HG03521 (cell line): ENCODE measurements at regions not wholly inside any gene's neighbourhood (a gene's known extent, or its start where the extent isn't known, plus 50 kb on each side); places are given as distances from the start of the nearest gene placed in this dataset.

Source experiments
- ATAC-seq: cut with Tn5 transposase; IDR thresholded peaks from one replicate; pipeline ENCODE4 v1.9.1; 2021; ENCODE audit warnings: mild to moderate bottlenecking, moderate library complexity; ENCODE audit not compliant: unreplicated experiment

DNA sequence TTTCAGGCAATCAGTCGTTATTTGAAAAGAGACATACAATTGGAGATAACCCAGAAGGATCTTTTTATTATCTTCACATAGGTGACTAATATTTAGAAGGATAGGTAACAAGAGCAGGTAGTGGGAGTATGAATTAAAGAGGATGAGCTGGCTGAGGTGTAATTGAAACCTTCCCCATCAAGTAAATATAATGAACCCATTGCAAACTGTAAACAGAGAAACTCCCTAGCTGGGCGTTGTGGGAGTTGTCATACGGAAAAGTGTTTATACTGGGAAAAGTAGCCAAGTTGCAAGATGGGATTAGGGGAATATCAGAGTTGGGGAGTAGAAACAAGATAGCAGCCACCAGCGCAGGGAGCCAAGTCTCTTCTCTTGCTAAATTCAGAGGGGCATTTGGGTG, 448.4 kb downstream of the COG6 start:
- no peak for ATAC-seq

DNA sequence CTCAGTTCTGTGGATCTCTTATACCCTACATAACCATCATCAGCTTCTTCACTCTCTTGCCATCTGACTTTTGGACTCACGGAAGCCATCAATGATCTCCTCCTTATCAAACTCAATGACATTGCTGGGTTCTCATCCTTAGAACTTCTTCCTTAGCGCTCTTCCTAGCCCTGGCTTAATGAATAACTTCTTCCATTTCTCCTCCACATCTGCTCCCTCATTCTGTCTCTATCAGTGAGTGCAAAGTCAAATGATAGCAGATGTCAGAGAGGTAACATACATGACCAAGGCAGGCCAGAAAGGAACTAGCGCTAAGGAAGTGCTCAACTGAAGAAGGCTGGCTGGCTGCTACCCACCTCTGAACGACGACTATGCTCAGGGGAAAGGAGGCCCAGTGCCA, 449.8 kb downstream of the COG6 start:
- ATAC-seq = no peak

DNA sequence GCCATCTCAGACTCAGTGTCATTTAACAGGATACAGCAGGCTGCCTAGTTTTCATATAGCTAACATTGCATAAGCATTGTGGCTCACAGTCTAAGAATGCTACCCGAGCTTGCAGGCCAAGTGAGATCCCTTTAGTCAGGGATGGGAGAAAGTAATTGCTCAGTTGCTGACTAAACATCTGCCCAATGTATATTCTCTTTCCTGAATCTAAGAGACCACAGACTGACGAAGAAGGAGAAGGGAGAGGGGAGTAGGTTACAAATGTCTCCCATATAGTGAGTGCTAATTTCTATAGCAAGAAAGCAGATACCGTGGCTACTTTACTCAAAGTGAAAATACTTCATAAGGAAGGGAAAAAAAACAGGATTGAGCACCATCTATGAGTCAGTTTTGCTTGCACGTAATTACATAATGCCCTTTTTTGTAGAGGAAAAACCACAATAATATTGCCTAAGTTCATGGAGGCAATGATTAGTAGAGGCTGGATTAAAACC, 453.9 kb downstream of the COG6 start:
- ATAC-seq = no peak

DNA sequence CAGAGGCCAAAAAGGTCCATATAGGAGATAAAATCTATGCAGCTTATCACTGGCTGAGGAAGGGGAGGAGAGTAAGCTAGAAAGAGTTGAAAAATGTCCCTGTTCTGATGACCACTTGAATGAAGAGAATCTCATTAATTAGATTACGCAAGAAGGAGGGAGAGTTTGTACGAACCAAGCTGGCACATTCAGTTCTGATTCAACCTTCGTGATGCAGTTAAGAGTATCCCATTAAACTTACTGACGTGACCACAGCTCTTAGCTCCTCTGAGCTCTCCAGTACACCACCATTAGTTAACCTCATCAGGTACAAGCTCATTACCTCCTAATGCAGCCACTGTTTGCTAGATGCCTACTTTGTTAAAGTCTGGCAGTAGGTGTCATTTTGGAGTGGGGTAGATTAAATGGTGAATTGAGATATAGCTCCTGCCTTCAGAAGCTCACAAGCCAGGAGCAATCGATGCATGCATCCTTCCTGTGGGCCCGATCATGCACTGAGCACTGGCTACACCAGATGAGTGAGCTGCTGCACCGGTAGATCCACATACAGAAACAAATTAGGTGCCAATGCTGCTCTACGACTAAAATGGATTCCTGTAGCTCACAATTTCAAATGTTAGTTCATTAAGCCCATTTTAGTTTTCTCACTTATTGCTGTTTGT, 458.3 kb downstream of the COG6 start:
- ATAC-seq = no peak

DNA sequence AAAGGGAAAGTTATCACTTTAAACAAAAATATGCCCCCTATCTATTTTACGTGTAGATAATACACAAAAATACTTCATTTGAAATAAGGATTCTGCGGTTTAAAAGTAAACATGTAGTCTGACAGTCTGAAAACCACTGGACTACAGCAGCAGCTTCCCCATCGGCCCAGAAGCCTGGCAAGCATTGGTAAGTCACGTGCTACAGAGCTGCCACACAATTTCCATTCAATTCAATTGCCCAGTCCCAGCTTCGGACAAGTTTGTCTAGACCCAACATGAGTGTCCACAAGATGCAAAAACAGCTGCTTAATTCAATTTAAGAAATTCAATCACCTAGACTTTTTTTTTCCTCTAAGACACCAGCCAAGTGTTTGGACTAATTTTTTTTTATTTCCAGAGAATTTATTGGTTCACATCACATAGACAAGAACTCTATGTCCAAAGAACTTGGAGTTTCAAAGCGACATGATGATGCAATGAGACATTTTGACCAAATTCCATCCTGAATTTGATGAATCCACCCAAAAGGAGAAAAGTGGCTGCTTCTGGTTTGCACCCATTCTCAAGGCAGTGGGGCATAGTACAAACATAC, 458.9 kb downstream of the COG6 start:
- ATAC-seq = no peak

DNA sequence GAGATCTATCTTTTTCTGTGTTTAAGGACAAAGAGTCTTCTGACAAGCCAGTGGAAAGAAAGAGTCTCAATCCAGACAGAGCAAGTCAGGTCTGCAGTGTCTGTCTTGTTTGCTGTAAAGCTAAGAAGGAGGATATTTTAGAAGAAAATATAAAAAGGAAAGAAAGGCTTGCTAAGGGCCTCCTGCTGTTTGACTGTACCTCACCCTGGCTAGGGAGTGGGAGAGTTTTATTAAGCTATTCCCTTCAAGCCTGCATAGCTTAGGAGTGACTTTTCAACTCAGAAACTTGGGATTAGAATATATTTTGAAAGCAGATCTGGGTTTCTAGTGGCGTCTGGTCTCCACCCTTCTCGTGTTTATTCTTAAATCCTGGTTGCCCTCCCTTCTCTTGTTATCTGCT, 460.0 kb downstream of the COG6 start:
- no peak for ATAC-seq

DNA sequence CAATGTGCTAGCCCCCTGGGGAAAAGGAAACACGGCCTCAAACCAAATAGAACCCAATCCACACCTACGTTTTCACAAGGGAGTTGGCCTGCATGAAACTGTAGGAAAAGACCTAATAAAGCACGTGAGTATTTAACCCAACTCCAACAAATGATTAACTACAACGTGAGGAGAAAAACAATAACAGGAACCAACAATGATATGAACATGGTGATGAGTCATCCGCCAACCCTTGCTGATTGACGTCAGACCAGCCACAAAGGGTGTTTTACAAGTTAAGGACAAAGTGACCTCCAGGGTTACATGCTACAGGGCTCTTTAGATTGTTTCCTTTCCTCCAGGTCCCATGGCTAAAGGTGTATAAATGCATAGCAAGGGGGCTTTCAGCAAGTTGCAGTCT, 460.5 kb downstream of the COG6 start:
- ATAC-seq = peak; percentile 85

DNA sequence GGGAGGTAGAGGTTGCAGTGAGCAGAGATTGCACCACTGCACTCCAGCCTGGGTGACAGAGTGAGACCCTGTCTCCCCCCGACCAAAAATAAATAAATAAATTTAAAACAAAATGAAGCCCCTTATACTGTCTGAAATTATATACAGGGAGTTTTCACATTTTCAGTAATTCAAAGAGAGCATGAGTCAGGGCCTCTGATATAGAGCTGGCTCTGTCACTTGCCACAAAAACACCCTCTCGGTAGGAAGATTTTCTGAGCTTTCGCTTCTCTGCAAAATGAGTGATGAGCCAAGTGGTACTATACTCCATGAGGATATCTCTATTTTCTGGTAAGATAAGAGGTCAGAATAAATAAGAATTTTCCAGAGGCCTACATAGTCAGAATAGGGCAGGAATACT, 462.9 kb downstream of the COG6 start:
- ATAC-seq = no peak

DNA sequence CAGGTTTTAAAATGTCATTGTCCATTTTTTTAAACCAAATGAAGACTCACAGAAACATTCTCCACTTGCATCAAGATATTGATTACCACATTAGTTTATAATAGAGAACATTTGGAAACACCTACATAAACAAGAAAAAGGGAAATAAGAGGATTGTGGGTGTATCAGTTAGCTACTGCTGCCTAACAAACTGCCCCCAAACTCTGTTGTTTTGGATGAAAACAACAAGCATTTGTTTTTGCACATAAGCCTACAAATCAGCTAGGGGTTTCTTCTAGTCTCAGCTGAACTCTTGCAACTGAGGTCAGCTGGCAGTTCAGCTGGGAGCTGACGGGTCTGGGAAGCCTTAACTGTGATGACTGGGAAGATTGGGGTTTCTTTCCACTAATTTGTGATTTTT, 464.4 kb downstream of the COG6 start:
- ATAC-seq = no peak

DNA sequence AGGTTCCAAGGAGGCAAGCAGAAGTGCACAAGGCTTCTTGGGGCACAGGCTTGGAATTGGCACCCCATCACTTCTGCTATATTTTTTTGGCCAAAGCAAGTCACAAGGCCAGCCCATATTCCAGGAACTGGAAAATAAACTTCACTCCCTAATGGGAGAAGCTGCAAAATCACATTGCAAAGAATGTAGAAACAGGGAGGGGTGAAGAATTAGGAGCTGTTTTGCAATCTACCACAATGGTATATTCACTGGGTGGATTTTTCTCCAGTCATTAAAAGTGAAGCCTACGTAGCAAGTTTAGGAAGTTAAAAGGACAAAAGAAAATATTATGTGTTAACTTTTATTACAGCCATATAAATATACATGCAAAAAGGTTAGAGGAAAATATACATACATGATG, 464.8 kb downstream of the COG6 start:
- no peak for ATAC-seq

DNA sequence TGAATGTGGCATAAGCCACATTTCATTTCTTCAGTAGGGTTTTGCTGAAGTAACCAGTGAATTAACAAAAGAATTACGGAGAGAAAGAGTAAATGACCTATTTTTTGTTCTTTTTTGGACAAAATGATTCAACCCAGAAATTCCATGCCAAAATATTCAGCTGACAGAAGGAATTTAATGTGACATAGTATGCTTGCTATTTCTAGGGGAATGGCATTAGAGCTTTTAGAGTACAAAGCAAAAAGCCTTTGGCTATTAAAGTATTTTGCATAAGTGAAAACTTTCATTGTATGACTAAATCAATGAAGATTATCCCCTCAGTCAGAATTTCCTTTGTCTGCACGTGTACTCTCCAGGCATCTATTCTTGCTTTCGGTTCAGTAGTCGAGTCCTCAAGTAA, 465.3 kb downstream of the COG6 start:
- ATAC-seq = no peak

DNA sequence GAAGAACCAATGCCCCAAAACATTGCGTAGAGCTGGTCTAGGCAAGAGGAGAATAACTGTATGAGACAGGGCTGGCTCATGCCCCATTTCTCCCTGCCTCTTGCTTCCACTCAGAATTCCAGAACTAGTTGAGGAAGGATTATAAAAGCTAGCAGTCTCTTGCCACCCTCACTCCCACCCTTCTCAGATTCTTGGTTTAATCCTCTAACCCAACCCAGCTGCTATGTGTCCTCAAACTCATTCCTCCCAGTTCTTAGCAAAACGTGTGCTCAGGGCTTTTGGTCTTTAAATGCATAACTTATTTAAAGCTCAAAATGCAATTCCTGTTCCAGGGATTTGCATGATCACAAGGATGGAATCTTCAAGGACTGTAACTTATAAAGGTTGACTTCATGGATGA, 466.3 kb downstream of the COG6 start:
- no peak for ATAC-seq

DNA sequence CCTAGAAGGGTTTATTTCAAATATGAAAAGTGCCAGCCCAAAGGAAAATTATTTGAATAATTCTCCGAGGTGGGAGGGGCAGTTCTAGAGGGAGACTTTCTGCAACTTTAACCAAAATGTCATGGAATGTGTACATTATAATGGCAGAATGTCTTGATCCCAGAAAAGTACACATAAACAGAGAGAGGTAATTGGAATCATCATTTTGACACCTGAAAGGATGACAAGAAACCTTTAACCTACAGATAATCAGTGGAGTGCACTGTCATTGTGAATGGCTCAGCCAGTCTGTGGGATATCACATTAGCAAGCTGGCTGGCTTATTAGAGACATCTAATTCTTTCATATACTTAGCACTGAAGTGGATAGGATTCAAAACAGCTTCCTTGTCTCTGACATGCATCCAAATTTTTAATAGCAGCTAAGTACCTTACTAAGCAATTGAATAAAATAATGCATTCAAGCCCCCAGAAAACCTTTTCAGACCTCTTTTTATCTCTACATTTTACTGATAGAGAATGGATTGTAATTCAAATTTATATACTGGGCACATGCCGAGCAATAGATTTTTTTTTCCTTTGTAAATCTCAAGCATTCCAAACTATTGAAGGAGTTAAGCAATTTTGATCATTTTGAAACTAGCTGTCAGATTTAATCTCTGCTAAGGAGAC, 468.6 kb downstream of the COG6 start:
- no peak for ATAC-seq

DNA sequence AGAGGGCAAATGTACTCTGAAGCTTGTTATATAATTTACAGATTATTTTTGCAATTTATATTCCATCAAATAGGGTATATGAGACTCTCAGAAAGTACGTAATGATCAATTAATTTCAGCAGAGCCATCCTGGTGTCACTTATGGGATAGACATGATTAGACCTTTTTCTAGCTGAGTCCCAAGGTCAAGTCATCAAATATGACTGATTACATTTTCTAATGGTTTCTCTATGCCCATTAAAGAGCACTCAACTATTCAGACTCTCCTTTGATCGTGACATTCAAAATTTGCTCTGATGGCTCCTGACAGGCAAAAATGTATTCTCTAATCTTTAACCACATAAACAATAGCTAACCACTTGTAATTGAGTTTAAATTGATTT, 469.2 kb downstream of the COG6 start:
- ATAC-seq = no peak

DNA sequence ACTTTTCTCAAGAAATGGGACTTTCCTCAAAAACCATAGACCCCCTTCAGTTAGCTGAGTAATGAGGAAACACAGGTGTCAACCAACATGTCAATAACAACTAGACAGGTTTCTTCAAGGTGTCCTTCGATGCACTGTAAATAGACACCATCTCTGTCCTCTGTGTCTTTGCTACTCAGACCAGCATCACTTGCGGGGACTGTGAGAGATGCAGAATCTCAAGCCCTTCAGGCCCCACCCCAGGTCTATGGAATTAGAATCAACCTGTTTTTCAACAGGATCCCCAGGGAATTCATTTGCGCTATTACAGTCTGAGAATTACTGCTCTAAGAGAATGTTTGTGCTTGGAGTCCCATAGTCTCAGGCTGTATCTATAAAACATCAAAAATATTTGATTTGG, 469.9 kb downstream of the COG6 start:
- ATAC-seq = no peak

DNA sequence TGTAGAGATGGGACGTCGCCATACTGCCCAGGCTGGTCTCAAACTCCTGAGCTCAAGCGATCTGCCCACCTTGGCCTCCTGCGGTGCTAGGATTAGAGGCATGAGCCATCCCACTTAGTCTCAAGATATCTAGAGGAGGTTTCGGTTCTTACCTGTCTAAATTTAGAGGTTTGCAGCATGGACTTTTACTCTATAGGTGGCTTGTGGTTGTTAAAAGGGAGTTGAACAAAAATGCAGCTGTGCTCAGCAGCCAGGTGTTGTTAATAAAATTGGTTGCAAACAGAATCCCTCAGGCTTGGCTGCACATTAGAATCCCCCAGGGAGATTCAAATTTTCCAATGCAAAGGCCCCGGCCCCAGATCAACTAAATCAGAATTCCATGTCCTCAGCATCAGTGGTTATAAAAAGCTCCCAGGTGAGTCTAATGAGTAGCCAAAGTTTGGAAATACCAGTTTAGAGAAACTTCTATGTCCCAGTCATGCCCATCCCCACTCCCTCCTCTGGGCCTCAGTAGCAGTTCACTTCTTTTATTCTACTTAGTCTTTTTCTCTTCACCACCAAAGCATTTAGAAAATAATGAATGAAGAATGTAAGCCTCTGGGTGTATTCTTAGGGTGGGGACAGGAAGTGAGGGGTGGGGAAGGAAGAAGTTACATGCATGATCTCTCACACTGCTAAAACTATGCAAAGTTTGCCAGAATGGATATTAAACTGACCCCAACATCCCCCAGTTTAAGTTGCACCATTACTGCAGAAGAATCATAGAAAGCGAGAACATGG, 471.0 kb downstream of the COG6 start:
- no peak for ATAC-seq

DNA sequence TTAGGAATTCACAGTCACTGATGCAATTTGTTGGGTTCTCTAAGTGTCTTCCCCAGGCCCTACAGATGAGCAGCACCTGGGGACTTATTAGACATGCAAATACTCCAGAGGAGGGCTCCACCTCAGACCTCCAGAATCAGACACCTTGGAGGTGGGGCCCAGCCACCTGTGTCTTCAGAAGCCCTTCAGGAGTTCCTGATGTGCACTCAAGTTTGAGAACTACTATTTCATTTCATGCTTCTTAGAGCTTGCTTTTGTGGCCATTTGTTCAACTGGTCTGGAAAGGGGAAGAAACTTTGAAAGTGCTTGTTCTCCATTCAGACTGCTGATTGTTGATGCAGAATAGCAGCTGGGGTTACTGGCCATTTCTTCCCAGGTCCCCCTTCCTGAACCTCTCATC, 472.0 kb downstream of the COG6 start:
- ATAC-seq = no peak

DNA sequence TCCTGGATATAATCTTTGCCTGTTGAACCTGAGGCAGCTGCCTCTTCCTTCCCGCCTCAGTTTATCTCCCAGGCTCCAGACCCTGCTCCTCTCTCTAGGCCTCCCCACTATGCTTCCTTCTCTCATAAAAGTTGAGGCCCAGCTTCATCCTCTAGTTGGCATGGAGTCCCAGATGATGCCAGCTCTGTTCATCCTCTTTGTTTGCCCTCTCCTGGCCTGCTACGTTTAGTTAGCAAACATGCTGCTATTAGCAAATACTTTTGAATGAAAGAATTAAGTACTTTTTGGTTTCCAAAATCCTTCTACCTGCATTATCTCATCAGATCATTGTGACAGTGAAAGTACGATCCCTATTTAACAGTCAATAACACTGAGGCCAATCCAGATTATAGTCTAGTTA, 472.5 kb downstream of the COG6 start:
- no peak for ATAC-seq

DNA sequence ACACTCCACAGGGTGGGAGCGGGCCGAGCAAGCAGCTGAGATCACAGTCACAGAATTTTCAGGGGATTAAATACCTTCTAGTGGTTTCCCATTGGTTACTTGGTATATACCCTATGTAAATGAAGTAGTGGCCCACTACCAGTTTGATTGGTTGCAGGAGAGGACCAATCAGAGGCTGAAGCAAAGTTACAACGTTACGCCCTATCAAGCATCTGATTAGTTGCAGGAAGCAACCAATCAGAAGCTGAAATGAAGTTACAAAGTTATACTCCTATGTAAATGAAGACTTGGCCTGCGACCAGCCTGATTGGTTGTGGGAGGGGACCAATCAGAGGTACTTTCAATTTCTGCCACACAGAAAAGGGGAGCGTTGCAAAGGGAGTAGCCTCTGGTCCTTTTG, 474.0 kb downstream of the COG6 start:
- no peak for ATAC-seq

DNA sequence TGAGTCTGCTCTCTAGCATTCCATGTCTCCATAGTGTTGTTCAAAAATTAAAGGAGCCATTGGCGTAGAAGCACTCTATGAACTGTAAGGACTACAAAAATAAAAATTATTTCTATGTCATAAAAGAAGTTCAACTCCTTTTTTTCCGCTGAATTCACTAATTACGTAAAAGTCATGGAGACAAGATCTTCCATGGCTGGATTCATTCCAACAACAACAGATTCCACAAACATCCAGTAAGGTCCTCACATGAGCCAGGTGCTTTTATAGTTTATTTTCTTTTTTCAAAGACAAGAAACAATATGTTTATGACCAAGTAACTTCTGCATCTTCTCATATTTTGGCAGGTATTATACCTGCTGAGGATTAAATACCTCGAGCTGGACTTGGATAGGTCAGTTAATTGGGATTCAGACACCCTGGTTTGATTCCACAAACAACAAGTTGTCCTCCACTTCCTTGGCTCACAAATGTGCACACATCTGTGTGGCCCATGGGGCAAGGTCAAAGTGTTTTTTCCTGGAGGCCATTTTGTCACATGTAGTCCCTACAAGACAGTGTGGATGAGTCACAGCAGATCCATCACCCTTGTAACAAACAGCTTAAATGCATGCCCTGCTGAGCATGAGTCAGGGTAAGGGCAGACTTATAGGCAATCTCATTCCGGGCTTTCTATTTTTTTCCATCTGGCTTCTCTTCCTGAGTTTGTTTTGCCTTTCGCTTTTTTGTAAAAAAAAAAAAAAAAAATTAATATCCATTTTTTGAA, 475.6 kb downstream of the COG6 start:
- ATAC-seq = no peak

DNA sequence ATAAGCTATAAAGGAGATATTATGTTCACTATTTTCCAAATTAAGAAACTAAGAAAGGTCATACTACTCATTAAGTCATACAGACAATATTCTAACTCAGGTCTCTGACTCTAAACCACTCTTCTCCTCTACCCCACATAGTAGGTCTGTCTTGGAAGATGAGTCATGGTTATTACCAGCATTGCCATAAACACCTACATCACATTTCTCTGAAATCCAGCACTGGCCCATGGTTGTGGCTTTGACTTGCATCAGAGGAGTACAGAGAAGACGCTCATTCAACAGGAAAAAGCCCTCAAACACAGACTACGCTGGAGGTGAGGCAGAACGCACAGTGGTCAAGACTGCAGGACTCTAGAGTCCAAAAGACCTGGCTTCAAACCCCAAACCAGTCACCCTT, 476.8 kb downstream of the COG6 start:
- ATAC-seq = no peak
